Activated CD4-positive, alpha-beta T cell treated with anti-CD3 and anti-CD28 coated beads, Interleukin-2, amount 10 ng/mL, durations not matched to agents 24 days and 14 days (primary cell): ENCODE measurements at regions not wholly inside any gene's neighbourhood (a gene's known extent, or its start where the extent isn't known, plus 50 kb on each side); places are given as distances from the start of the nearest gene placed in this dataset.

Experiments used
- DNase-seq: peaks from one replicate; pipeline ENCODE4 v3.0.0; 2022
- H3K27ac Mint-ChIP-seq: one replicate; pipeline ENCODE4 v1.8.0; 2022; ENCODE audit warnings: mild to moderate bottlenecking, mixed read lengths
- H3K27me3 Mint-ChIP-seq: one replicate; pipeline ENCODE4 v1.8.0; 2022; ENCODE audit warnings: mixed read lengths
- H3K36me3 Mint-ChIP-seq: one replicate; pipeline ENCODE4 v1.8.0; 2022; ENCODE audit warnings: low read depth, mild to moderate bottlenecking, mixed read lengths
- H3K4me1 Mint-ChIP-seq: one replicate; pipeline ENCODE4 v1.8.0; 2021; ENCODE audit warnings: mixed read lengths
- H3K4me3 Mint-ChIP-seq: one replicate; pipeline ENCODE4 v1.8.0; 2022; ENCODE audit warnings: mild to moderate bottlenecking, moderate library complexity, mixed read lengths
- H3K9me3 Mint-ChIP-seq: one replicate; pipeline ENCODE4 v1.8.0; 2021; ENCODE audit warnings: mixed read lengths
- intact Hi-C: fragments of 100-400 bp; cut with micrococcal nuclease; formaldehyde crosslinking; loops from one replicate; pipeline ENCODE4 v1.15.1; 2023

- DNase-seq: no peak
- Mint-ChIP-seq H3K27me3 (no peaks in the 10 kb centered on the region), H3K36me3 (no peaks in the 10 kb centered on the region), H3K27ac (no peak overlapping the region), H3K4me3 (no peak overlapping the region), H3K9me3 (no peaks in the 10 kb centered on the region), H3K4me1 (no peaks in the 10 kb centered on the region)
- intact Hi-C loops: no loop called here
These were observed 111.4 kb downstream of the TFPI2 start for GRCh38 chr7:93779115-93779514.

GRCh38 chr7:93778384-93778783 lies 112.2 kb downstream of the TFPI2 start:
- H3K9me3 Mint-ChIP-seq: no peaks in the 10 kb centered on the region
- H3K4me1 Mint-ChIP-seq: no peaks in the 10 kb centered on the region
- no peaks in the 10 kb centered on the region for H3K27me3 Mint-ChIP-seq
- H3K27ac Mint-ChIP-seq: no peak overlapping the region
- intact Hi-C loops: no loop called here
- no peaks in the 10 kb centered on the region for H3K36me3 Mint-ChIP-seq
- no peak for DNase-seq
- no peak overlapping the region for H3K4me3 Mint-ChIP-seq

GRCh38 chr7:93773446-93773845 lies 117.1 kb downstream of the TFPI2 start:
- Mint-ChIP-seq H3K4me1 (no peaks in the 10 kb centered on the region), H3K36me3 (no peaks in the 10 kb centered on the region), H3K27ac (no peak overlapping the region), H3K27me3 (no peaks in the 10 kb centered on the region), H3K9me3 (no peaks in the 10 kb centered on the region), H3K4me3 (no peak overlapping the region)
- intact Hi-C loops: no loop called here
- no peak for DNase-seq

- Mint-ChIP-seq H3K9me3 (no peaks in the 10 kb centered on the region), H3K4me3 (no peak overlapping the region), H3K36me3 (no peaks in the 10 kb centered on the region), H3K27ac (no peak overlapping the region), H3K4me1 (no peaks in the 10 kb centered on the region), H3K27me3 (no peaks in the 10 kb centered on the region)
- intact Hi-C loops: no loop called here
- no peak for DNase-seq
These were observed 125.1 kb downstream of the TFPI2 start for GRCh38 chr7:93765475-93765874.

- no peak overlapping the region for H3K27ac Mint-ChIP-seq
- H3K36me3 Mint-ChIP-seq: no peaks in the 10 kb centered on the region
- DNase-seq: no peak
- intact Hi-C loops: no loop called here
- H3K4me1 Mint-ChIP-seq: no peaks in the 10 kb centered on the region
- no peaks in the 10 kb centered on the region for H3K9me3 Mint-ChIP-seq
- H3K4me3 Mint-ChIP-seq: no peak overlapping the region
- no peaks in the 10 kb centered on the region for H3K27me3 Mint-ChIP-seq
These were observed 131.9 kb downstream of the TFPI2 start for GRCh38 chr7:93758631-93759030.

- Mint-ChIP-seq H3K9me3 (no peaks in the 10 kb centered on the region), H3K4me1 (no peaks in the 10 kb centered on the region), H3K27ac (no peak overlapping the region), H3K36me3 (no peaks in the 10 kb centered on the region), H3K27me3 (no peaks in the 10 kb centered on the region), H3K4me3 (no peak overlapping the region)
- intact Hi-C loops: no loop called here
- no peak for DNase-seq
These were observed 133.1 kb downstream of the TFPI2 start for GRCh38 chr7:93757426-93757825.

- Mint-ChIP-seq H3K36me3 (no peaks in the 10 kb centered on the region), H3K4me3 (no peak overlapping the region), H3K27me3 (no peaks in the 10 kb centered on the region), H3K27ac (no peak overlapping the region), H3K4me1 (no peaks in the 10 kb centered on the region), H3K9me3 (no peaks in the 10 kb centered on the region)
- intact Hi-C loops: no loop called here
- no peak for DNase-seq
These were observed 133.7 kb downstream of the TFPI2 start for GRCh38 chr7:93756890-93757289.

GRCh38 chr7:93751421-93751820 lies 139.1 kb downstream of the TFPI2 start:
- H3K4me3 Mint-ChIP-seq: no peak overlapping the region
- intact Hi-C loops: no loop called here
- H3K4me1 Mint-ChIP-seq: no peaks in the 10 kb centered on the region
- H3K36me3 Mint-ChIP-seq: no peaks in the 10 kb centered on the region
- H3K9me3 Mint-ChIP-seq: no peaks in the 10 kb centered on the region
- H3K27me3 Mint-ChIP-seq: no peaks in the 10 kb centered on the region
- H3K27ac Mint-ChIP-seq: no peak overlapping the region
- DNase-seq: no peak

GRCh38 chr7:93750986-93751385 lies 139.6 kb downstream of the TFPI2 start:
- Mint-ChIP-seq H3K27me3 (no peaks in the 10 kb centered on the region), H3K9me3 (no peaks in the 10 kb centered on the region), H3K4me3 (no peak overlapping the region), H3K27ac (no peak overlapping the region), H3K4me1 (no peaks in the 10 kb centered on the region), H3K36me3 (no peaks in the 10 kb centered on the region)
- intact Hi-C loops: no loop called here
- no peak for DNase-seq

- Mint-ChIP-seq H3K27me3 (no peaks in the 10 kb centered on the region), H3K4me3 (no peak overlapping the region), H3K27ac (no peak overlapping the region), H3K4me1 (no peaks in the 10 kb centered on the region), H3K36me3 (no peaks in the 10 kb centered on the region), H3K9me3 (no peaks in the 10 kb centered on the region)
- DNase-seq: no peak
- intact Hi-C loops: no loop called here
These were observed 143.5 kb downstream of the TFPI2 start for GRCh38 chr7:93747019-93747418.

GRCh38 chr7:93739424-93739823 lies 151.1 kb downstream of the TFPI2 start:
- intact Hi-C loops: no loop called here
- Mint-ChIP-seq H3K4me3 (no peak overlapping the region), H3K36me3 (no peaks in the 10 kb centered on the region), H3K9me3 (no peaks in the 10 kb centered on the region), H3K27me3 (no peaks in the 10 kb centered on the region), H3K4me1 (no peaks in the 10 kb centered on the region), H3K27ac (no peak overlapping the region)
- no peak for DNase-seq

GRCh38 chr7:93737953-93738352 lies 152.6 kb downstream of the TFPI2 start:
- Mint-ChIP-seq H3K27ac (no peak overlapping the region), H3K27me3 (no peaks in the 10 kb centered on the region), H3K4me3 (no peak overlapping the region), H3K4me1 (no peaks in the 10 kb centered on the region), H3K9me3 (no peaks in the 10 kb centered on the region), H3K36me3 (no peaks in the 10 kb centered on the region)
- no peak for DNase-seq
- intact Hi-C loops: no loop called here

- Mint-ChIP-seq H3K36me3 (no peaks in the 10 kb centered on the region), H3K27ac (no peak overlapping the region), H3K4me1 (no peaks in the 10 kb centered on the region), H3K27me3 (no peaks in the 10 kb centered on the region), H3K4me3 (no peak overlapping the region), H3K9me3 (no peaks in the 10 kb centered on the region)
- intact Hi-C loops: no loop called here
- no peak for DNase-seq
These were observed 153.7 kb downstream of the TFPI2 start for GRCh38 chr7:93736668-93737369.

GRCh38 chr7:93728292-93728691 lies 153.8 kb upstream of the CALCR start:
- Mint-ChIP-seq H3K4me1 (no peaks in the 10 kb centered on the region), H3K4me3 (no peak overlapping the region), H3K9me3 (no peaks in the 10 kb centered on the region), H3K27ac (no peak overlapping the region), H3K36me3 (no peaks in the 10 kb centered on the region), H3K27me3 (no peaks in the 10 kb centered on the region)
- DNase-seq: no peak
- intact Hi-C loops: no loop called here

- no peaks in the 10 kb centered on the region for H3K4me1 Mint-ChIP-seq
- no peak overlapping the region for H3K4me3 Mint-ChIP-seq
- no peak overlapping the region for H3K27ac Mint-ChIP-seq
- DNase-seq: no peak
- no peaks in the 10 kb centered on the region for H3K36me3 Mint-ChIP-seq
- intact Hi-C loops: no loop called here
- H3K27me3 Mint-ChIP-seq: no peaks in the 10 kb centered on the region
- no peaks in the 10 kb centered on the region for H3K9me3 Mint-ChIP-seq
These were observed 151.4 kb upstream of the CALCR start for GRCh38 chr7:93725954-93726353.
